ENCODE measurements at regions not wholly inside any gene's neighbourhood (a gene's known extent, or its start where the extent isn't known, plus 50 kb on each side); places are given as distances from the start of the nearest gene placed in this dataset.

DNA sequence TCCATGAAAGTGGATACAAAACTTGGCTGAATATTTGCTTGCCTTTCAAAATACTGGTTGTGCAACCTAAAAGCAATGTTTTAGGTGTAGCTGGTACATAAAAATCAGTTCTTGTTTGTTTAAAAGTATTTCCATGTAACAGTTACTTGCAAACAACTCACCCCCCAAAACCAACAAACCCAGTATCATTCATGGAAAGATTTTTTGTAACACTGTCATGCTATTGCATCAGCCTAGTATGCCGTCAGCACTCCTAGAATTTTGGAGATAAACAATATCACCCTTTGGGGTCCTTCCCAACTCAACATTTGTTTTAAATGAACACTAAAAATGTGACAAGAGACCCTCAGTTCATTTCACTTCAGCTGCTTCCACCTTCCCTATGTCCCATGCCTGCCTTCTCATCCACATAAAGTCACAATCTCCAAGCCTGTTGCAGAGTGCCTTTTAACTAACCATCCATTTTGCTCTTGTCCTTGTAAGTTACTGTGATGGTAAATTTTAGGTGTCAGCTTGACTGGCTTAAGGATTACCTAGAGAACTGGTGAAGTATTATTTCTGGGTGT is 425.3 kb downstream of the DUSP10 start:
- DNase-seq = no peak

DNA sequence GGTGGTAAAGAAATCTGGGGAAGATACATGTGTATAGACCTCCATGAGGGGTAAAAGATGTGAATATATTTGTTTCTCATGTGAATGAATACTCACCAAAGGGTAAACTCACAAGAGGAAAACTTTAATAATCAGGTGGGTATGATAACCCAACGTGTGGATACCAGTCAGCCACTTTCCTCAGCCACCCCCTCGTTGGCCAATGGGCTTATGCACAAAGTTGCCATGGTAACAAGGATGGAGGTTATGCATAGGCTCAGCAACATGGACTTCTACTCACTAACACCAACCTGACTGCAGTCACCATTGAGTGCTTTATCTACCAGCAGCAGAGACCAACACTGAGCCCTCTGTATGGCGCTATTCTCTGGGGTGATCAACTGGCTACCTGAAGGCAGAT is 424.4 kb downstream of the DUSP10 start:
- DNase-seq = no peak

DNA sequence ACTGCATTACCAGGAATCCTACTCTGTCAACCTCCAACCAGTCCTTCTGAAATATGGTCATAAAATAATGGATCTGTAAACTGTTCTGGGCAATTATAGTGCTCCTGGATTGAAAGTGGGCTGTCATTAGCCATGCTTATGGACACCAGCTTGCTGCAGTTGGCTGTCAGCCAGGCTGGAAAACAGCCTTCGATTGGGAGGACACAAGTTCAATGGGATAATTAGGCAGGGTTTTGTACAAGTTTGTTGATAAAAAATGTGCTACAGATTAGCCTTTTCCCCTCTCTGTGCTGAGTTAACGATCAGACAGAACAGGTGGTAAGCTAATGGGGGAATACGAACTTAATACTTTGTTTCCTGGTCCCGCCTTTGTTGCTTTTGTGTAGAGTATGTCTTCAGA is 413.9 kb downstream of the DUSP10 start:
- DNase-seq = no peak

- no peak for DNase-seq
These were observed 413.5 kb downstream of the DUSP10 start for GRCh38 chr1:221328371-221328770.

DNA sequence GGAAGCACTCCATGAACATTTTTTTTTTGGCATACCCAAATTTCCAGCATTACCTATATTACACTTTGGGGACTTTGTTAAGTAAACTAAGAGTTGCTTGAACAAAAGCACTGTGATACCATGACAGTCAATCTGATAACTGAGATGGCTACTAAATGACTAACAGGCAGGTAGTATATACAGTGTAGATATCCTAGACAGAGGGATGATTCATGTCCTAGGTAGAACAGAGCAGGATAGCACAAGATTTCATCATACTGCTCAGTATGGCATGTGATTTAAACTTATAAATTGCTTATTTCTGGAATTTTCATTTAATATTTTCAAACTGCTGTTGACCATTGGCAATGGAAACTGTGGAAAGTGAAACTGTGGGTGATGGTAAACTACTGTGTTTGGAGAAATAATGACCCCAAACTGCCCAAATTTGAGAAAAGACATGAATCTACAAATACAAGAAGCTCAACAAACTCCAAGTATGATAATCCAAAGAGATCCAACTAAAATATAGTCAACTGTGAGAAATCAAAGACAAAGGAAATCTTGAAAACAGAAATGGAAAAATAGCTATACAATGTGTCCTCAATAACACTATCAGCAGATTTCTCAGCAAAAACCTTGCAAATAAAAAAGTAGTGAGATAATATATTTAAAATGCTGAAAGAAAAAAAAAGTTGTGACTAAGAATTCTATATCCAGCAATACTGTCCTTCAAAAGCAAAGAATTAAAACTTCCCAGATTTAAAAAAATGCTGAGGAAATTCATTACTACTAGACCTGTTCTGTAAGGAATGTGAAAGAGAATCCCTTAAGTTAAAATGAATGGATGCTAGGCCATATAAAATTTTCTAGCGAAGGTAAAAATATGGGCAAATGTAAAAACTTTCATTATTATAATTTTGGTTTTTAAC is 410.4 kb downstream of the DUSP10 start:
- no peak for DNase-seq

GRCh38 chr1:221334062-221334461 is 407.8 kb downstream of the DUSP10 start:
- DNase-seq = no peak

DNA sequence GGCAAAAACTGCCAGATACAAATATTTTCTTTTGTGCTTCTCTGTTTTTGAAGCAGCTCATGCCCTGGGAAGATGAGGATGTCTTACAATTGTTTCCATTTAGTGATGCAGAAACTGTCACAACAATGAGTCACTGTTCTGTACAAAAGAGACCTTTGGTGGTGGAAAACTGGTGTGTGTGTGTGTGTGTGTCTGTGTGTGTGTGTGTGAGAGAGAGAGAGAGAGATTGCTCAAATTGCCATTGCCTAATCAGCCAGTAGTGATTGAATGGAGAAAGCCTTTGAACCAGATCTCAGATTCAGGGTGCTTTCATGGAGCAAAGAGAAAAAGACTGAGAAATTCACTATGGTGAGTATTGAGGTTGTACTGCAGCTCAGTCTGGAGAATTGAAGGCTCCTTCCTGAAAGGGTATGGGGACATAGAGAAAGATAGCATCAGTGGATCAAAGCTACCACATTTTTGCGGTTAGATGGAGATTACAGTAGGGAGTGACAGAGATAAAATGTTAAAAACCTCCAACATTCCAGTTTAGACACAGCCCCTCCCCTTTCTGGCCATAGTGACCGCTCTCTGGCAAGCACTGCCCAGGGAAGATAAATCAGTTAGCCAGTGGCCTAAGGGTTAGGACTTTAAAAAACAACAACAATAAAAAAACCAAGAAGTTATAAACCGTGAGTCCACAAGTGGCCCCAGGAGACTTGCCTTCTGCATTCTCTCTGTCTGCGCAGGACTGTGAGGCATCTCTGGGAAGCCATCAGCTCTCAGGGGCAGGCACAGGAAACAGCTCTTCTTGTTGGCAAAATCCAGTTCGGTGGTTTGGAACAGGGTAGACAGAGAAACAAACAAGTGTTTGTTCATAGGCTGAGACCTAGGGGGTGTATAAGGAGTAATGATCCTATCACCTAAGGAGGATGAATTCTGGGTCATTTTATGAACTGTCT is 406.5 kb downstream of the DUSP10 start:
- DNase-seq = no peak

DNA sequence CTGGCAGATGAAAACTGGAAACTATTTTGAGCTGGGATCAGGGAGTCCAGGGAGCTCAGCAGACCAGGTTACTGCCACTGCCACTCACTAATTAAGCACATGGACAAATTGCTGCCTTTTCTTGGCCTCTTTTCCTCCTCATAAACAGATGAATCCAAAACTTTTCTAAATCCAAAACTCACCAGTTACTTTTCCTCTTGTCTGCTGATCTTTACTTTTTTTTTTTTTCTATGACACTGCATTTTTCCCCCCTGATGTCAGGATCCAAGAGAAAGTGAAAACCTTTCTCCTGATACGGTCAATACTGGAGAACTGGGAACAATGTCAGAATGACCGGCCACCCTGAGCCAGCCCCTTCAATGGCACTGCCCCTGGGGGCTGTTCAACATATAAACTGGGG is 405.8 kb downstream of the DUSP10 start:
- DNase-seq = no peak

- DNase-seq = no peak
These were observed 404.8 kb downstream of the DUSP10 start for GRCh38 chr1:221337106-221337505.

DNA sequence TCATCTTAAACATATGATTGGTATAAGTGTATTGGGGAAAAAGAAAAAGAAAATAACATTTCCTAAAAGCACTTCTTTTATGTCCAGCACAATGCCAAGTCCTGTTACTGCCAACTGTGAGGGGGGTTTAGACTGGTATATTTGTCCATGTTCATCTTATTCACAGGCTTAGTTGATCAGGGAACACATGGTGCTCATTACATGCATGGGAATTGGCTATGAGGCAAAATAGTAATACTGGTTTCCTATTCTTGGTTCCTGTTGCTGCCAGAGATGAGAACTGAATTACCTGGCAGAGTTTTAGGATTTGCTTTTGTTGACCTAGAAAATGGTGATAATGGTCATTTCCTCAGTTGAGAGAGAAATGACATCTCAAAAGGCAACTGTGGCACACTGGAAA is 398.8 kb downstream of the DUSP10 start:
- no peak for DNase-seq

DNA sequence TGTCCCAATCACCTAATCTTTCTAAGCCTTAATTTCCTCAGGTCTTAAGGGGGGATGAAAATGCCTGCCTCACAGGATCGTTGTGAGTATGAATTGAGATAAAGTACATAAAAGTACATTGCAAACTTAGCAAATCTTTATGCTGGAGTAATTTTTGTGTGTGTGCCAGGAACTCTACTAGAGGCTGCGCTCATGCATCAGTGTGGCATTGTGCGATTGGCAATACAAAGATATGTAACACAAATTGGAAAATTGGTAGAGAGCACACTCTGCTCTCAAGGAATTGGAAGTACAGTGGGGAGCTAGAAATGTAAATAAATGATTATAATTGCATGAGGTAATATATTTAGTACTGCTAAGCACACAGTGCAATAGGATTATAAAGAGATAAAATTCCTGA is 398.3 kb downstream of the DUSP10 start:
- no peak for DNase-seq

GRCh38 chr1:221344693-221345092 is 397.2 kb downstream of the DUSP10 start:
- DNase-seq = no peak

DNA sequence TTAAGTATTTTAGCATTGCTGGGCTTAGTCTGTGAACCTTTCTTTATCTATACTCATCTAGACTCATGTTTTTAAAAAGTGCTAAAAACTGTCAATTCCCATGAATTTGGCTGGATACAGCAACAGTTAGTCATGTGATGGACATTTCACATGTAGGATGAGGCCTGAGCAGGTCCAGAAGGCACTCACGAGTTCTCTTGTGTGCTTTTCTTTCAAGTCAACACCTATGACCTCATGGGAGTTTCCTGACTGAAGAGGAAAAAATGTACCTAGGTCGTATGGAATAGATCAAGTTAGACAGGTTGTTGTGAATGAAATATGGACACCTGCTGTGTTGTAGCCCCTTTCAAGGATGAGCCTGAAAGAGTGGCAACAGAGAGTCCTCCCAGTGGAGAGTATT is 394.2 kb downstream of the DUSP10 start:
- DNase-seq = no peak

DNA sequence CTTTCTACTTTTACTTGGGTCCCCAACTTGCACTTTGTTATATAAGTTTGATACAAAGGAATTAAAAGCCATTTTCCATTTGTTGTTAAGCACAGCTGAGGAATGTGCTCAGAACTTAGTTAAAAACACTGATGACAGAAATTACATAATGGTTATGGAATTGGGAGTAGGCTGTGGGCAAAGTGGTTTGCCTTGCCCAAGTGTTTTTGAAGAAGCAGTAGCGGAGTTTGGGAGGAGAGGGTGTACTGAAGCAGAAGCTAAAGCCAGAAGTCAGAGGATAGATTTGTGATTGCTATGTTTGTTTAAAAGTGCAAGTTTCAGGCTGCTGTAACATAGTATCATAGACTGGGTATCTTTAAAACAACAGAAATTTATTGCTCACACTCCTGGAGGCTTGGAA is 391.8 kb downstream of the DUSP10 start:
- DNase-seq = no peak

DNA sequence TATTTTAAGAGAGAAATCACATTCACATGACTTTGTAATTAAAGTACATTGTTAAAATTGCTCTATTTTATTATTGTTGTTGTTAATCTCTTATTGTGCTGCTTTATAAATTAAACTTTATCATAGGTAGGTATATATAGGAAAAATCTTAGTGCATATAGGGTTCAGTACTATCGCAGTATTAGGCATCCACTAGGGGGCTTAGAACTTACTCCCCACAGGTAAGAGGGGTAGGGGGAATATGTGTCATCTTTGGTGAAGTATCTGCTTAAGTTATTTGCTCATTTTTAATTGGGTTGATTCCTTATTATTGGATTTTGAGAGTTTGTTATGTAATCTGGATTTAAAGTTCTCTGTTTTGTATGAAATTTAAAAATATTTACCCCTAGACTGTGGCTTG is 385.2 kb downstream of the DUSP10 start:
- no peak for DNase-seq

- no peak for DNase-seq
These were observed 378.9 kb downstream of the DUSP10 start for GRCh38 chr1:221363039-221363438.

- no peak for DNase-seq
These were observed 375.3 kb downstream of the DUSP10 start for GRCh38 chr1:221366495-221367110.

GRCh38 chr1:221371705-221372104 is 370.2 kb downstream of the DUSP10 start:
- DNase-seq = no peak

GRCh38 chr1:221373795-221374194 is 368.1 kb downstream of the DUSP10 start:
- no peak for DNase-seq

DNA sequence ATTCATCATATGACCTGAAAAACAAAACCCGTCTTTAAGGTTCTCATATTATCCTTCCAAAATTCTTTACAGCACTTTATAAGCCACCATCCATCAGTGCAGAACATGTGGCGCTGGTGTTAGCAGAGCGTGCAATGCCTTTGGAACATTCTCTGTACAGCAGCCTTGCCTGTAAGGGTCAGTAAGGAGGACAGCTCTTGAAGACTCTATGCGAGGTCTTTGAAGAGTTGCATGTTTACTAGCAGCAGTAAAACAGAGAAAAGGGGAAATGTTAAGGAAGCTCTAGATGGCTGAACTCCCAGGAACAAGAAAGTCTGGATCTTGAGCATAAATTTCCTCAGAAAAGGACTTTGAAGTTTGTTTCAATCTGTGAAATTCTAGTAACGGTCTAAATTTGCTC is 365.6 kb downstream of the DUSP10 start:
- DNase-seq = no peak

DNA sequence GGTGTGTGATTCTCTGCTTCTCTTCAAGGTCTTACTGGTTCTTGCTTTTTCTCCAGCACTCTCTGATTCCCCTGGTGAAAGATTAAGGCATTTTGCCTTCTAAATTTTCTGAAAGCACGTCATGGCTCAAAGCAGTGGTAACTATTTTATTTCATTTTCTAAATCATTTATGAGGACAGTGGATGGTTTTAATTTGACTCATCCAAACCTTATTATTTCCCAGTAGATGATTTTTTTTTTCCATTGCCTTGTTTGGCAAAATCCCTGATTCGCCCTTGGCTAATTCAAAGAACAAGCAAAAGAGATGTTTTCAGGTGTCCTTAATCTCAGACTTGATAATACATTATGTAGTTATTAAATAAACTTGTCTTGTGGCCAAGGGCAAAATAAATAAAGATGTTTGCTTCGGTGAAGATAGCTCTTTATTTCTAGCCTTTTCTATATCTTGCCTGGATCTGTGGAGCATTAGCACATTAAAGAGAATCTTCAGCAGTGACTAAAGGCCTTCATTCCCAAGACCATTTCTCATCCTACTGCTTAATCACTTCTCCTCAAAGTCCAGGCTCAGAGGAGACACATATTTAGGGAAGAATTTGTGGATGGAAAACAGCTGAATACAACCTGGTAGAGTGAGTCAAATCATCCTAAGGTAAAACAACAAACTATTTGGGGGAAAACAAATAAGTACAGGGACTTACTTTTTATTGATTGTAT is 359.8 kb downstream of the DUSP10 start:
- DNase-seq = no peak

- DNase-seq = no peak
These were observed 349.4 kb downstream of the DUSP10 start for GRCh38 chr1:221392453-221392852.
